Panc1 (cell line): ENCODE measurements at regions not wholly inside any gene's neighbourhood (a gene's known extent, or its start where the extent isn't known, plus 50 kb on each side); places are given as distances from the start of the nearest gene placed in this dataset.

Experiments used
- CTCF ChIP-seq: fragments of 450-650 bp; IDR thresholded peaks from 2 replicates; pipeline ENCODE4 v1.5.1; 2017; ENCODE audit warnings: mild to moderate bottlenecking
- POLR2AphosphoS5 ChIP-seq: IDR thresholded peaks from 2 replicates; pipeline ENCODE4 v1.6.1; 2012; ENCODE audit warnings: mild to moderate bottlenecking, low read depth, low read length, moderate library complexity
- REST ChIP-seq, 2 experiments: IDR thresholded peaks; 2 replicates each; pipeline ENCODE4 v1.6.1; 2011 to 2012; ENCODE audit warnings: low read depth in 2 of 2, control low read depth in 1 of 2, low read length in 1 of 2, mild to moderate bottlenecking in 1 of 2, moderate library complexity in 1 of 2; ENCODE audit not compliant: insufficient read depth in 1 of 2
- TCF7L2 ChIP-seq: IDR thresholded peaks from 2 replicates; pipeline ENCODE4 v1.6.1; 2011; ENCODE audit warnings: mild to moderate bottlenecking, low read depth, low read length, inconsistent platforms

- TF ChIP-seq CTCF (no peak), POLR2AphosphoS5 (no peak), TCF7L2 (no peak), REST (IDR thresholded peaks at IDR 0.05; ENCODE audit: insufficient read depth in 1 of 2, low read depth in 2 of 2, low read length in 1 of 2) (no peak)
Measured at GRCh38 chr5:131081374-131081773, 83.7 kb downstream of the HINT1 start.
